Astrocyte (in vitro differentiated cells and primary cell): ENCODE measurements at regions not wholly inside any gene's neighbourhood (a gene's known extent, or its start where the extent isn't known, plus 50 kb on each side); places are given as distances from the start of the nearest gene placed in this dataset.

ENCODE experiments used
- DNase-seq: peaks from one replicate; pipeline ENCODE4 v3.0.0-alpha.2; 2010; ENCODE audit warnings: low read depth
- FAIRE-seq: peaks from 2 replicates; lab custom pipeline; 2011; peaks lifted over from hg19 to GRCh38; lab: Jason Lieb, UNC
- H2AFZ ChIP-seq: 2 replicates; pipeline ENCODE4 v1.6.0; 2012; ENCODE audit warnings: low read depth, low read length, inconsistent platforms
- H3K27ac ChIP-seq: 2 replicates; pipeline ENCODE4 v1.5.1; 2011; ENCODE audit warnings: low read depth, low read length, inconsistent platforms
- H3K27me3 ChIP-seq: 2 replicates; pipeline ENCODE4 v1.6.0; 2011; ENCODE audit warnings: low read length, inconsistent platforms; ENCODE audit not compliant: insufficient read depth
- H3K36me3 ChIP-seq: 2 replicates; pipeline ENCODE4 v1.5.1; 2011; ENCODE audit warnings: low read length, inconsistent platforms; ENCODE audit not compliant: insufficient read depth
- H3K4me1 ChIP-seq: 2 replicates; pipeline ENCODE4 v1.5.1; 2011; ENCODE audit warnings: low read length, inconsistent platforms; ENCODE audit not compliant: insufficient read depth
- H3K4me2 ChIP-seq: 2 replicates; pipeline ENCODE4 v1.6.0; 2012; ENCODE audit warnings: low read length, inconsistent platforms
- H3K4me3 ChIP-seq: 2 replicates; pipeline ENCODE4 v1.5.1; 2011; ENCODE audit warnings: low read depth, mild to moderate bottlenecking, low read length, inconsistent platforms; ENCODE audit not compliant: insufficient read depth
- H3K79me2 ChIP-seq: 2 replicates; pipeline ENCODE4 v1.6.0; 2012; ENCODE audit warnings: mild to moderate bottlenecking, low read length, inconsistent platforms; ENCODE audit not compliant: insufficient read depth
- H3K9ac ChIP-seq: 2 replicates; pipeline ENCODE4 v1.6.0; 2012; ENCODE audit warnings: mild to moderate bottlenecking, low read length, inconsistent platforms
- H3K9me3 ChIP-seq: 2 replicates; pipeline ENCODE4 v1.5.1; 2012; ENCODE audit warnings: low read depth, mild to moderate bottlenecking, low read length, inconsistent platforms; ENCODE audit not compliant: insufficient read depth
- H4K20me1 ChIP-seq: 2 replicates; pipeline ENCODE4 v1.6.0; 2012; ENCODE audit warnings: low read length, inconsistent platforms; ENCODE audit not compliant: insufficient read depth
- H3K27ac Mint-ChIP-seq: one replicate; pipeline ENCODE4 v1.8.0; 2021; ENCODE audit warnings: mild to moderate bottlenecking, mixed read lengths; ENCODE audit not compliant: unreplicated experiment
- H3K27me3 Mint-ChIP-seq: one replicate; pipeline ENCODE4 v1.8.0; 2021; ENCODE audit warnings: low read depth, mixed read lengths; ENCODE audit not compliant: unreplicated experiment
- H3K36me3 Mint-ChIP-seq: one replicate; pipeline ENCODE4 v1.8.0; 2021; ENCODE audit warnings: low read depth, mixed read lengths; ENCODE audit not compliant: unreplicated experiment
- H3K4me1 Mint-ChIP-seq: one replicate; pipeline ENCODE4 v1.8.0; 2021; ENCODE audit warnings: low read depth, mixed read lengths; ENCODE audit not compliant: unreplicated experiment
- H3K4me3 Mint-ChIP-seq: one replicate; pipeline ENCODE4 v1.8.0; 2021; ENCODE audit warnings: mild to moderate bottlenecking, moderate library complexity, mixed read lengths; ENCODE audit not compliant: unreplicated experiment
- H3K9me3 Mint-ChIP-seq: one replicate; pipeline ENCODE4 v1.8.0; 2021; ENCODE audit warnings: mild to moderate bottlenecking, mixed read lengths; ENCODE audit not compliant: unreplicated experiment
- CTCF ChIP-seq: IDR thresholded peaks from 2 replicates; pipeline ENCODE4 v1.5.1; 2011; ENCODE audit warnings: low read depth, mild to moderate bottlenecking, inconsistent platforms, low read length, moderate library complexity; ENCODE audit not compliant: insufficient read depth
- EZH2 ChIP-seq: IDR thresholded peaks from 2 replicates; pipeline ENCODE4 v1.6.1; 2012; ENCODE audit warnings: mild to moderate bottlenecking, low read length, inconsistent platforms; ENCODE audit not compliant: insufficient read depth

GRCh38 chr10:118482393-118483331, 112.8 kb downstream of the PRLHR start:
- no peak for DNase-seq
- Mint-ChIP-seq H3K27ac (no peak overlapping the region), H3K4me1 (no peaks in the 10 kb centered on the region), H3K4me3 (no peak overlapping the region), H3K27me3 (no peaks in the 10 kb centered on the region), H3K36me3 (no peaks in the 10 kb centered on the region), H3K9me3 (peaks cover 2% of the 10 kb centered on the region)
- H4K20me1 ChIP-seq: no peaks in the 10 kb centered on the region
- H3K4me1 ChIP-seq: no peaks in the 10 kb centered on the region
- H3K79me2 ChIP-seq: no peaks in the 10 kb centered on the region
- H2AFZ ChIP-seq: no peak overlapping the region
- no peaks in the 10 kb centered on the region for H3K9me3 ChIP-seq
- TF ChIP-seq EZH2: no peak
- TF ChIP-seq CTCF: no peak
- H3K4me2 ChIP-seq: no peak overlapping the region
- no peaks in the 10 kb centered on the region for H3K27me3 ChIP-seq
- no peak for FAIRE-seq
- H3K27ac ChIP-seq: no peak overlapping the region
- H3K36me3 ChIP-seq: no peaks in the 10 kb centered on the region
- no peak overlapping the region for H3K4me3 ChIP-seq
- no peak overlapping the region for H3K9ac ChIP-seq

GRCh38 chr10:118481871-118482270, 113.6 kb downstream of the PRLHR start:
- no peaks in the 10 kb centered on the region for H3K4me1 Mint-ChIP-seq
- TF ChIP-seq CTCF: no peak
- no peak for TF ChIP-seq EZH2
- H3K36me3 Mint-ChIP-seq: no peaks in the 10 kb centered on the region
- H2AFZ ChIP-seq: no peak overlapping the region
- H3K27me3 ChIP-seq: no peaks in the 10 kb centered on the region
- no peaks in the 10 kb centered on the region for H3K9me3 ChIP-seq
- FAIRE-seq (no peak), DNase-seq (no peak)
- H3K9me3 Mint-ChIP-seq: peaks cover 2% of the 10 kb centered on the region
- H3K79me2 ChIP-seq: no peaks in the 10 kb centered on the region
- no peaks in the 10 kb centered on the region for H3K36me3 ChIP-seq
- H3K4me3 Mint-ChIP-seq: no peak overlapping the region
- H3K27ac ChIP-seq: no peak overlapping the region
- H3K27me3 Mint-ChIP-seq: no peaks in the 10 kb centered on the region
- no peak overlapping the region for H3K4me2 ChIP-seq
- H4K20me1 ChIP-seq: no peaks in the 10 kb centered on the region
- H3K4me1 ChIP-seq: no peaks in the 10 kb centered on the region
- no peak overlapping the region for H3K27ac Mint-ChIP-seq
- no peak overlapping the region for H3K9ac ChIP-seq
- H3K4me3 ChIP-seq: no peak overlapping the region

GRCh38 chr10:118475214-118475613, 120.2 kb downstream of the PRLHR start:
- Mint-ChIP-seq H3K27me3 (peaks cover 6% of the 10 kb centered on the region), H3K4me3 (no peak overlapping the region), H3K36me3 (no peaks in the 10 kb centered on the region), H3K27ac (no peak overlapping the region), H3K4me1 (peaks cover 11% of the 10 kb centered on the region), H3K9me3 (peaks cover 6% of the 10 kb centered on the region)
- Histone ChIP-seq H3K4me2 (no peak overlapping the region), H3K9me3 (no peaks in the 10 kb centered on the region), H3K27me3 (no peaks in the 10 kb centered on the region), H4K20me1 (no peaks in the 10 kb centered on the region), H3K4me3 (no peak overlapping the region), H2AFZ (no peak overlapping the region), H3K9ac (no peak overlapping the region), H3K36me3 (no peaks in the 10 kb centered on the region), H3K79me2 (no peaks in the 10 kb centered on the region), H3K4me1 (no peaks in the 10 kb centered on the region), H3K27ac (no peak overlapping the region)
- DNase-seq: no peak
- FAIRE-seq: no peak
- TF ChIP-seq EZH2 (no peak), CTCF (no peak)
